Esophagus squamous epithelium (tissue), 4 donors: ENCODE measurements at regions not wholly inside any gene's neighbourhood (a gene's known extent, or its start where the extent isn't known, plus 50 kb on each side); places are given as distances from the start of the nearest gene placed in this dataset.

Source experiments
- CTCF ChIP-seq, 6 experiments: fragments of 450-650 bp in 4 of 6; fragments of 200-600 bp in 2 of 6; sonication (generic) in 2 of 6; IDR thresholded peaks; one replicate each; pipeline ENCODE4 v1.5.1; 2016 to 2019; ENCODE audit warnings: antibody characterized with exemption in 6 of 6, mild to moderate bottlenecking in 4 of 6, moderate library complexity in 4 of 6
- POLR2A ChIP-seq, 4 donors: fragments of 450-650 bp; IDR thresholded peaks; one replicate each; pipeline ENCODE4 v1.6.1; 2017; ENCODE audit warnings: antibody characterized with exemption in 4 of 4, mild to moderate bottlenecking in 4 of 4, moderate library complexity in 3 of 4

DNA sequence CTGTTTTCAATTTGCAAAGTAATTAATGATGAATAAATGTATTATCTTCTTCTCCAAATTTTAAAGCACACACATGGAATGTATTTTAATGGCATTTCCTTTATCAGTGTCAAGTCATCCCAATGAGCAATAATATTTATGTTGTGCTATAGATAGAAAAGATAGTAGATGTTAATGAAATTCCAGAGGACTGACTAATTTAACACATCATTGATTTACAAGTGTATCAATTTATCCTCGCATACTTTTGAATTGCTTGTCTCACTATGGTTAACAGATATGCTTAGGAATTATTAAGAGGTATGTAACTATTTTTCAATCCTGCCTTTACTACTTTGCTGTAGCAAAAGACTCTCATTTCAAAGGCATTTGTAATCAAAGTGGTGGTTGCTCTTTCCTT is 842.9 kb downstream of the SLC6A15 start:
- TF ChIP-seq POLR2A (IDR thresholded peaks at IDR 0.05) (no peak), CTCF (IDR thresholded peaks at IDR 0.05) (no peak)
